ENCODE measurements at regions not wholly inside any gene's neighbourhood (a gene's known extent, or its start where the extent isn't known, plus 50 kb on each side); places are given as distances from the start of the nearest gene placed in this dataset.

GRCh38 chr13:61695147-61695546 is 279.5 kb upstream of the PCDH20 start:
- DNase-seq (ENCODE audit: low spot score) (no peak), ATAC-seq (ENCODE audit: insufficient number of reproducible peaks, low FRiP score, low read depth) (no peak)
- H3K27me3 ChIP-seq (replicated peaks; ENCODE audit: insufficient read depth) = no peaks in the 10 kb centered on the region
- no peak overlapping the region for H3K27ac ChIP-seq
- no peaks in the 10 kb centered on the region for H3K4me1 ChIP-seq (ENCODE audit: control insufficient read depth in 1 of 2, low read depth in 2 of 2)
- H3K36me3 ChIP-seq = no peaks in the 10 kb centered on the region
- TF ChIP-seq CTCF (IDR thresholded peaks at IDR 0.05) = no peak
- no peaks in the 10 kb centered on the region for H3K9me3 ChIP-seq
- H3K4me3 ChIP-seq = no peak overlapping the region

- no peak overlapping the region for H3K27ac ChIP-seq
- no peaks in the 10 kb centered on the region for H3K27me3 ChIP-seq (replicated peaks; ENCODE audit: insufficient read depth)
- H3K4me1 ChIP-seq (ENCODE audit: control insufficient read depth in 1 of 2, low read depth in 2 of 2) = no peaks in the 10 kb centered on the region
- DNase-seq (ENCODE audit: low spot score) (no peak), ATAC-seq (ENCODE audit: insufficient number of reproducible peaks, low FRiP score, low read depth) (no peak)
- H3K4me3 ChIP-seq = no peak overlapping the region
- no peaks in the 10 kb centered on the region for H3K9me3 ChIP-seq
- no peaks in the 10 kb centered on the region for H3K36me3 ChIP-seq
- no peak for TF ChIP-seq CTCF (IDR thresholded peaks at IDR 0.05)
Measured at GRCh38 chr13:61692691-61693090, 277.0 kb upstream of the PCDH20 start.

- DNase-seq (ENCODE audit: low spot score) (no peak), ATAC-seq (ENCODE audit: insufficient number of reproducible peaks, low FRiP score, low read depth) (no peak)
- no peak for TF ChIP-seq CTCF (IDR thresholded peaks at IDR 0.05)
- Histone ChIP-seq H3K9me3 (no peaks in the 10 kb centered on the region), H3K4me3 (no peak overlapping the region), H3K4me1 (ENCODE audit: control insufficient read depth in 1 of 2, low read depth in 2 of 2) (no peaks in the 10 kb centered on the region), H3K27me3 (replicated peaks; ENCODE audit: insufficient read depth) (no peaks in the 10 kb centered on the region), H3K36me3 (no peaks in the 10 kb centered on the region), H3K27ac (no peak overlapping the region)
Measured at GRCh38 chr13:61685682-61686012, 270.0 kb upstream of the PCDH20 start.

GRCh38 chr13:61684976-61685681 is 269.5 kb upstream of the PCDH20 start:
- no peak for DNase-seq (ENCODE audit: low spot score)
- no peaks in the 10 kb centered on the region for H3K36me3 ChIP-seq
- H3K27me3 ChIP-seq (replicated peaks; ENCODE audit: insufficient read depth) = no peaks in the 10 kb centered on the region

GRCh38 chr13:61672756-61673155 is 257.1 kb upstream of the PCDH20 start:
- no peaks in the 10 kb centered on the region for H3K9me3 ChIP-seq
- no peaks in the 10 kb centered on the region for H3K4me1 ChIP-seq (ENCODE audit: control insufficient read depth in 1 of 2, low read depth in 2 of 2)
- H3K36me3 ChIP-seq = no peaks in the 10 kb centered on the region
- no peak for TF ChIP-seq CTCF (IDR thresholded peaks at IDR 0.05)
- H3K27ac ChIP-seq = no peak overlapping the region
- ATAC-seq (ENCODE audit: insufficient number of reproducible peaks, low FRiP score, low read depth) (no peak), DNase-seq (ENCODE audit: low spot score) (no peak)
- no peak overlapping the region for H3K4me3 ChIP-seq
- no peaks in the 10 kb centered on the region for H3K27me3 ChIP-seq (replicated peaks; ENCODE audit: insufficient read depth)

More at GRCh38 chr13:61684976-61685681, 269.5 kb upstream of the PCDH20 start:
- no peak for TF ChIP-seq CTCF (IDR thresholded peaks at IDR 0.05)
- Histone ChIP-seq H3K9me3 (no peaks in the 10 kb centered on the region), H3K4me1 (ENCODE audit: control insufficient read depth in 1 of 2, low read depth in 2 of 2) (no peaks in the 10 kb centered on the region), H3K27ac (no peak overlapping the region), H3K4me3 (no peak overlapping the region)
- no peak for ATAC-seq (ENCODE audit: insufficient number of reproducible peaks, low FRiP score, low read depth)
